K562 (cell line): ENCODE measurements at regions not wholly inside any gene's neighbourhood (a gene's known extent, or its start where the extent isn't known, plus 50 kb on each side); places are given as distances from the start of the nearest gene placed in this dataset.

ENCODE experiments used
- ATAC-seq: fragments of 200-7000 bp; cut with Tn5 transposase; 3 replicates; pipeline ENCODE4 v1.9.1; 2020; ENCODE audit warnings: moderate library complexity
- BruUV-seq: library from RNA; stranded (reverse); fragments of 400-500 nt; replicated peaks from 2 replicates; lab custom pipeline; 2021; lab: Mats Ljungman, UMichigan
- CTCF ChIA-PET: fragments of 300-600 bp; formaldehyde crosslinking; extraction: SDS; loops from one replicate; lab custom pipeline; 2021; ENCODE audit warnings: low intra/inter-chr PET ratio; lab: Yijun Ruan, JAX
- POLR2A ChIA-PET: fragments of 300-600, 350-650 bp; sonication (Branson Sonifier 250); formaldehyde crosslinking; extraction: SDS; loops from one replicate; lab custom pipeline; 2021; ENCODE audit warnings: antibody characterized with exemption, inconsistent platforms; lab: Yijun Ruan, JAX
- DNase-seq, 4 experiments: peaks; one replicate each; pipeline versions ENCODE4 v3.0.0 to v3.0.0-alpha.2; 2011 to 2018; ENCODE audit warnings: low spot score in 3 of 4, mixed read lengths in 3 of 4; ENCODE audit errors: extremely low read depth in 1 of 4
- FAIRE-seq: peaks from 2 replicates; lab custom pipeline; 2011; peaks lifted over from hg19 to GRCh38; lab: Jason Lieb, UNC
- H2AFZ ChIP-seq: 2 replicates; pipeline ENCODE4 v1.6.0; 2011; ENCODE audit warnings: low read depth, low read length, control low read depth, inconsistent platforms
- H3K27ac ChIP-seq: fragments of 200-600 bp; 3 replicates; pipeline ENCODE4 v1.8.0; 2011; ENCODE audit warnings: low read depth, mild to moderate bottlenecking, control low read depth, inconsistent platforms, low read length, moderate library complexity, mixed read lengths; ENCODE audit errors: extremely low read depth
- H3K27me3 ChIP-seq, 2 experiments: fragments of 300-600 bp in 1 of 2; 2 replicates in 1 of 2; 3 replicates in 1 of 2; pipeline versions ENCODE4 v1.6.0 to v1.8.0; 2011; ENCODE audit warnings: inconsistent platforms in 2 of 2, low read length in 2 of 2, mild to moderate bottlenecking in 1 of 2, mixed read lengths in 1 of 2, moderate library complexity in 1 of 2; ENCODE audit not compliant: control insufficient read depth in 2 of 2, insufficient read depth in 2 of 2
- H3K36me3 ChIP-seq: fragments of 300-600 bp; 3 replicates; pipeline ENCODE4 v1.8.0; 2011; ENCODE audit warnings: mild to moderate bottlenecking, low read length, inconsistent platforms; ENCODE audit not compliant: control insufficient read depth, insufficient read depth
- H3K4me1 ChIP-seq, 2 experiments: fragments of 200-600 bp in 1 of 2; replicated peaks in 1 of 2; 2 replicates in 1 of 2; 3 replicates in 1 of 2; pipeline versions ENCODE4 v1.5.1 to v1.8.0; 2011; ENCODE audit warnings: inconsistent platforms in 2 of 2, low read length in 2 of 2, mild to moderate bottlenecking in 1 of 2, mixed read lengths in 1 of 2, moderate library complexity in 1 of 2; ENCODE audit not compliant: control insufficient read depth in 2 of 2, insufficient read depth in 2 of 2
- H3K4me2 ChIP-seq: 2 replicates; pipeline ENCODE4 v1.6.1; 2011; ENCODE audit warnings: low read length, control low read depth, inconsistent platforms, mixed read lengths; ENCODE audit not compliant: insufficient read depth
- H3K4me3 ChIP-seq: fragments of 200-600 bp; sonication (generic), shearing (Covaris generic); 2 replicates; pipeline ENCODE4 v1.5.1; 2016; ENCODE audit warnings: control low read depth, inconsistent platforms
- H3K79me2 ChIP-seq: fragments of 200-600 bp; 3 replicates; pipeline ENCODE4 v1.8.0; 2011; ENCODE audit warnings: low read length, inconsistent platforms; ENCODE audit not compliant: control insufficient read depth, insufficient read depth
- H3K9ac ChIP-seq, 2 experiments: 2 replicates each; pipeline versions ENCODE4 v1.6.0 to v1.6.1; 2011; ENCODE audit warnings: low read depth in 2 of 2, low read length in 2 of 2, control low read depth in 1 of 2, inconsistent platforms in 1 of 2, mild to moderate bottlenecking in 1 of 2, mixed read lengths in 1 of 2; ENCODE audit not compliant: insufficient read depth in 1 of 2
- H3K9me1 ChIP-seq: one replicate; pipeline ENCODE4 v1.6.0; 2011; ENCODE audit warnings: inconsistent platforms, mild to moderate bottlenecking, low read length, moderate library complexity; ENCODE audit not compliant: control insufficient read depth, insufficient read depth
- H3K9me3 ChIP-seq: replicated peaks from 2 replicates; pipeline ENCODE4 v1.5.1; 2011; ENCODE audit warnings: low read depth, low read length, inconsistent platforms; ENCODE audit not compliant: control insufficient read depth, insufficient read depth
- H4K20me1 ChIP-seq: replicated peaks from 2 replicates; pipeline ENCODE4 v1.6.1; 2011; ENCODE audit warnings: low read length, inconsistent platforms, mixed read lengths; ENCODE audit not compliant: control insufficient read depth, insufficient read depth
- CAMTA2 ChIP-seq: fragments of 250-450 bp; sonication (Bioruptor Pico); conservative IDR thresholded peaks from 2 replicates; pipeline ENCODE4 v1.5.1; 2022
- CBX8 ChIP-seq: fragments of 200-600 bp; sonication (generic); IDR thresholded peaks from 2 replicates; pipeline ENCODE4 v1.6.1; 2012; ENCODE audit warnings: borderline replicate concordance, mixed run types, low read depth, mild to moderate bottlenecking, moderate library complexity, mixed read lengths, low read length, control low read depth, inconsistent platforms; ENCODE audit not compliant: poor library complexity, severe bottlenecking; ENCODE audit errors: extremely low read depth
- OTX1 ChIP-seq: fragments of 450-650 bp; formaldehyde crosslinking; IDR thresholded peaks from 2 replicates; pipeline ENCODE4 v1.4.0; 2022; ENCODE audit warnings: mild to moderate bottlenecking
- RUNX1 ChIP-seq: sonication (generic); IDR thresholded peaks from 2 replicates; pipeline ENCODE4 v1.6.1; 2016; ENCODE audit warnings: antibody characterized with exemption, low read depth
- SMAD3 ChIP-seq: fragments of 450-650 bp; formaldehyde crosslinking; conservative IDR thresholded peaks from 2 replicates; pipeline ENCODE4 v1.4.0; 2020; ENCODE audit warnings: mild to moderate bottlenecking
- ZNF436 ChIP-seq: fragments of 250-450, 450-650 bp; sonication (Bioruptor Pico); formaldehyde crosslinking; IDR thresholded peaks from 2 replicates; pipeline ENCODE4 v1.7.0; 2020; ENCODE audit warnings: mild to moderate bottlenecking
- WGBS: fragments of 100-300 bp; shearing (Covaris generic); methylation state at CpG from one replicate; pipeline ENCODE4 v1.1.6; 2016; ENCODE audit warnings: low coverage, mixed read lengths; ENCODE audit not compliant: insufficient coverage; ENCODE audit errors: missing lambda C conversion rate; 5-methylcytosine and 5-hydroxymethylcytosine counted together
- in situ Hi-C: fragments of 300-500 bp; cut with MboI; formaldehyde crosslinking; loops from 4 replicates; pipeline ENCODE4 v1.15.0; 2018; ENCODE audit warnings: inconsistent platforms, mixed read lengths
- intact Hi-C: fragments of 100-400 bp; cut with micrococcal nuclease; formaldehyde crosslinking; loops from 2 replicates; pipeline ENCODE4 v1.14.2; 2022
- TF ChIP-seq, protein P1 (sequence below): fragments of 250-450 bp; sonication (Bioruptor Pico); IDR thresholded peaks from 2 replicates; pipeline ENCODE4 v1.5.0; 2021
- TF ChIP-seq, protein P2 (sequence below): fragments of 450-650 bp; formaldehyde crosslinking; IDR thresholded peaks from 2 replicates; pipeline ENCODE4 v1.4.0; 2020; ENCODE audit warnings: mild to moderate bottlenecking, moderate library complexity
- TF ChIP-seq, protein P3 (sequence below): fragments of 200-800 bp; sonication (Bioruptor generic); IDR thresholded peaks from 2 replicates; pipeline ENCODE4 v1.6.1; 2017; ENCODE audit warnings: missing genetic modification characterization, missing compliant biosample characterization
- TF ChIP-seq, protein P4 (sequence below): fragments of 450-650 bp; IDR thresholded peaks from 2 replicates; pipeline ENCODE4 v1.7.1; 2018; ENCODE audit warnings: mild to moderate bottlenecking, low read depth; ENCODE audit not compliant: partially characterized antibody

DNA sequence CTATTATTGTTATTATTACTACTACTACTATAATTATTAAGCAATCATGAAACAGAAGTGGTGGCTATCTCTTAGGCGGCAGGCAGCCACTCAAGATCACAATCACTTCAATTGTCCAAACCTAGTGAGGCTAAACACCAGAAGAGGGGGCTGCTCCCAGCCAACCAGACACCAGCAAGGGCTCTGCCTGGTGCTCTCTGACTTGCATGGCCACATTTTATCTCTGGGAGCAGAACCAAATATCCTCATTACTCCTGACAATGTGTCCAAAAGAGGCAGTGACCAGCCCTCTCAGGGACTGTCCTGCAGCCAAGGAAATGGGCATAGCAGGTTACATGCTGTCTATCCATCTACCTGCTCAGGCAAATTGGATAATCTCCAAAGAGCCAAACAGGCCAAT lies 187.4 kb upstream of the PDE1C start:
- Histone ChIP-seq H3K4me1 (no peaks in the 10 kb centered on the region), H3K36me3 (no peaks in the 10 kb centered on the region), H3K9me3 (no peaks in the 10 kb centered on the region), H3K9ac (no peak overlapping the region), H3K9me1 (no peaks in the 10 kb centered on the region), H3K4me3 (no peak overlapping the region), H4K20me1 (no peaks in the 10 kb centered on the region), H3K27me3 (no peaks in the 10 kb centered on the region), H2AFZ (no peak overlapping the region), H3K79me2 (no peaks in the 10 kb centered on the region), H3K4me2 (no peak overlapping the region), H3K27ac (no peak overlapping the region)
- BruUV-seq = no TSS peak
- ChIA-PET POLR2A (no interaction called here), CTCF (no interaction called here)
- 0% methylated on average over 1 of the region's 1 CpG for WGBS
- TF ChIP-seq, protein P1, sequence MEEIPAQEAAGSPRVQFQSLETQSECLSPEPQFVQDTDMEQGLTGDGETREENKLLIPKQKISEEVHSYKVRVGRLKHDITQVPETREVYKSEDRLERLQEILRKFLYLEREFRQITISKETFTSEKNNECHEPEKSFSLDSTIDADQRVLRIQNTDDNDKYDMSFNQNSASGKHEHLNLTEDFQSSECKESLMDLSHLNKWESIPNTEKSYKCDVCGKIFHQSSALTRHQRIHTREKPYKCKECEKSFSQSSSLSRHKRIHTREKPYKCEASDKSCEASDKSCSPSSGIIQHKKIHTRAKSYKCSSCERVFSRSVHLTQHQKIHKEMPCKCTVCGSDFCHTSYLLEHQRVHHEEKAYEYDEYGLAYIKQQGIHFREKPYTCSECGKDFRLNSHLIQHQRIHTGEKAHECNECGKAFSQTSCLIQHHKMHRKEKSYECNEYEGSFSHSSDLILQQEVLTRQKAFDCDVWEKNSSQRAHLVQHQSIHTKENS = no peak
- TF ChIP-seq CBX8 (no peak), SMAD3 (no peak), OTX1 (no peak), RUNX1 (no peak), CAMTA2 (no peak), ZNF436 (CRISPR knock-in tag) (no peak)
- TF ChIP-seq, protein P2, sequence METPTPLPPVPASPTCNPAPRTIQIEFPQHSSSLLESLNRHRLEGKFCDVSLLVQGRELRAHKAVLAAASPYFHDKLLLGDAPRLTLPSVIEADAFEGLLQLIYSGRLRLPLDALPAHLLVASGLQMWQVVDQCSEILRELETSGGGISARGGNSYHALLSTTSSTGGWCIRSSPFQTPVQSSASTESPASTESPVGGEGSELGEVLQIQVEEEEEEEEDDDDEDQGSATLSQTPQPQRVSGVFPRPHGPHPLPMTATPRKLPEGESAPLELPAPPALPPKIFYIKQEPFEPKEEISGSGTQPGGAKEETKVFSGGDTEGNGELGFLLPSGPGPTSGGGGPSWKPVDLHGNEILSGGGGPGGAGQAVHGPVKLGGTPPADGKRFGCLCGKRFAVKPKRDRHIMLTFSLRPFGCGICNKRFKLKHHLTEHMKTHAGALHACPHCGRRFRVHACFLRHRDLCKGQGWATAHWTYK (CRISPR knock-in tag) = no peak
- TF ChIP-seq, protein P3, sequence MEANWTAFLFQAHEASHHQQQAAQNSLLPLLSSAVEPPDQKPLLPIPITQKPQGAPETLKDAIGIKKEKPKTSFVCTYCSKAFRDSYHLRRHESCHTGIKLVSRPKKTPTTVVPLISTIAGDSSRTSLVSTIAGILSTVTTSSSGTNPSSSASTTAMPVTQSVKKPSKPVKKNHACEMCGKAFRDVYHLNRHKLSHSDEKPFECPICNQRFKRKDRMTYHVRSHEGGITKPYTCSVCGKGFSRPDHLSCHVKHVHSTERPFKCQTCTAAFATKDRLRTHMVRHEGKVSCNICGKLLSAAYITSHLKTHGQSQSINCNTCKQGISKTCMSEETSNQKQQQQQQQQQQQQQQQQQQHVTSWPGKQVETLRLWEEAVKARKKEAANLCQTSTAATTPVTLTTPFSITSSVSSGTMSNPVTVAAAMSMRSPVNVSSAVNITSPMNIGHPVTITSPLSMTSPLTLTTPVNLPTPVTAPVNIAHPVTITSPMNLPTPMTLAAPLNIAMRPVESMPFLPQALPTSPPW = no peak
- TF ChIP-seq, protein P4, sequence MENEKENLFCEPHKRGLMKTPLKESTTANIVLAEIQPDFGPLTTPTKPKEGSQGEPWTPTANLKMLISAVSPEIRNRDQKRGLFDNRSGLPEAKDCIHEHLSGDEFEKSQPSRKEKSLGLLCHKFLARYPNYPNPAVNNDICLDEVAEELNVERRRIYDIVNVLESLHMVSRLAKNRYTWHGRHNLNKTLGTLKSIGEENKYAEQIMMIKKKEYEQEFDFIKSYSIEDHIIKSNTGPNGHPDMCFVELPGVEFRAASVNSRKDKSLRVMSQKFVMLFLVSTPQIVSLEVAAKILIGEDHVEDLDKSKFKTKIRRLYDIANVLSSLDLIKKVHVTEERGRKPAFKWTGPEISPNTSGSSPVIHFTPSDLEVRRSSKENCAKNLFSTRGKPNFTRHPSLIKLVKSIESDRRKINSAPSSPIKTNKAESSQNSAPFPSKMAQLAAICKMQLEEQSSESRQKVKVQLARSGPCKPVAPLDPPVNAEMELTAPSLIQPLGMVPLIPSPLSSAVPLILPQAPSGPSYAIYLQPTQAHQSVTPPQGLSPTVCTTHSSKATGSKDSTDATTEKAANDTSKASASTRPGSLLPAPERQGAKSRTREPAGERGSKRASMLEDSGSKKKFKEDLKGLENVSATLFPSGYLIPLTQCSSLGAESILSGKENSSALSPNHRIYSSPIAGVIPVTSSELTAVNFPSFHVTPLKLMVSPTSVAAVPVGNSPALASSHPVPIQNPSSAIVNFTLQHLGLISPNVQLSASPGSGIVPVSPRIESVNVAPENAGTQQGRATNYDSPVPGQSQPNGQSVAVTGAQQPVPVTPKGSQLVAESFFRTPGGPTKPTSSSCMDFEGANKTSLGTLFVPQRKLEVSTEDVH = no peak
- in situ Hi-C loops = no loop called here
- intact Hi-C loops = no loop called here
- DNase-seq (no peak), FAIRE-seq (no peak), ATAC-seq (peak; percentile 38; the same call in 1 of the 3 replicates)
